Esophagus muscularis mucosa (tissue), 4 donors: ENCODE measurements at regions not wholly inside any gene's neighbourhood (a gene's known extent, or its start where the extent isn't known, plus 50 kb on each side); places are given as distances from the start of the nearest gene placed in this dataset.

ENCODE experiments used
- DNase-seq: peaks from one replicate; pipeline ENCODE4 v3.0.0-alpha.2; 2017; ENCODE audit errors: extremely low spot score
- H3K27ac ChIP-seq, 4 donors: fragments of 200-600 bp; sonication (generic); replicated peaks in 1 of 4; 1 replicate in 3 of 4; 2 replicates in 1 of 4; pipeline ENCODE4 v1.5.1; 2016 to 2019; ENCODE audit warnings: mild to moderate bottlenecking in 1 of 4
- H3K27me3 ChIP-seq, 4 donors: fragments of 200-600 bp; sonication (generic); one replicate each; pipeline versions ENCODE4 v1.5.1 to v1.6.0; 2016 to 2019
- H3K36me3 ChIP-seq, 4 donors: fragments of 200-600 bp; sonication (generic); one replicate each; pipeline ENCODE4 v1.5.1; 2016 to 2019
- H3K4me1 ChIP-seq, 4 donors: fragments of 200-600 bp; sonication (generic); one replicate each; pipeline ENCODE4 v1.5.1; 2016 to 2019
- H3K4me3 ChIP-seq, 4 donors: fragments of 200-600 bp; sonication (generic); 1 replicate in 2 of 4; 2 replicates in 2 of 4; pipeline ENCODE4 v1.5.1; 2016 to 2019; ENCODE audit warnings: mild to moderate bottlenecking in 4 of 4, moderate library complexity in 1 of 4
- H3K9me3 ChIP-seq, 4 donors: fragments of 200-600 bp; sonication (generic); 1 replicate in 3 of 4; 2 replicates in 1 of 4; pipeline ENCODE4 v1.5.1; 2016 to 2019
- EP300 ChIP-seq: sonication (generic); formaldehyde crosslinking; IDR thresholded peaks from one replicate; pipeline ENCODE4 v1.6.1; 2017; ENCODE audit warnings: antibody characterized with exemption
- POLR2A ChIP-seq: fragments of 450-650 bp; IDR thresholded peaks from one replicate; pipeline ENCODE4 v1.6.1; 2017; ENCODE audit warnings: antibody characterized with exemption, moderate library complexity, mild to moderate bottlenecking, low read depth
- POLR2AphosphoS5 ChIP-seq, 2 donors: sonication (generic); formaldehyde crosslinking; IDR thresholded peaks; one replicate each; pipeline ENCODE4 v1.6.1; 2017; ENCODE audit warnings: antibody characterized with exemption in 2 of 2
- WGBS: methylation state at CpG from one replicate; pipeline ENCODE4 v1.1.5; 2018; 5-methylcytosine and 5-hydroxymethylcytosine counted together
- intact Hi-C: fragments of 100-400 bp; cut with DNase I; formaldehyde crosslinking; loops from one replicate; pipeline ENCODE4 v1.15.1; 2023
- TF ChIP-seq, protein P1 (sequence below), 3 experiments: fragments of 200-600 bp in 2 of 3; fragments of 450-650 bp in 1 of 3; sonication (generic) in 2 of 3; IDR thresholded peaks; one replicate each; pipeline ENCODE4 v1.5.1; 2017 to 2019; ENCODE audit warnings: antibody characterized with exemption in 3 of 3, mild to moderate bottlenecking in 2 of 3, moderate library complexity in 1 of 3

DNA sequence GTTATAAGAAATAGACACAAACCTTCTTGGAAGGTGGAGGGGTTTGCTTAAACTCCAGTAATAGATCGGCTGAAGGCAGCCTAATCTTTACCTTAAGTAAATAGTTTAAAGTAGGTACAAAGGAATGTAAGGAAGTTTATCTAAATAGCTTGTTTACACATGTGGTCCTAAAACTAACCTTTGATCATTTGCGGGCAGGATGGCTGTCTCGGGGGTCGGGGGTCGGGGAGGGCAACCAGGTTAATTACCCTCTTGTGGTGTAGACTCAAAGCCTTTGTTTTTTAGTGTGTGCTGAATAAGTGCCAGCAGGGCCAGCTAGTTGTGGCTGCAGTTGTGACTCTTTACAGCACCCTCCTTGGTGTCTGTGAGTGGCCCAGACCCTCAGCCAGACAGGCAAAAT, 256.9 kb upstream of the SESN3 start:
- Histone ChIP-seq H3K27ac (no peak overlapping the region), H3K36me3 (no peaks in the 10 kb centered on the region), H3K9me3 (peaks cover 0 to 9% (median 0%) of the 10 kb centered on the region in 4 donors), H3K27me3 (no peaks in the 10 kb centered on the region), H3K4me3 (no peak overlapping the region), H3K4me1 (no peaks in the 10 kb centered on the region)
- no peak for TF ChIP-seq EP300
- TF ChIP-seq, protein P1, sequence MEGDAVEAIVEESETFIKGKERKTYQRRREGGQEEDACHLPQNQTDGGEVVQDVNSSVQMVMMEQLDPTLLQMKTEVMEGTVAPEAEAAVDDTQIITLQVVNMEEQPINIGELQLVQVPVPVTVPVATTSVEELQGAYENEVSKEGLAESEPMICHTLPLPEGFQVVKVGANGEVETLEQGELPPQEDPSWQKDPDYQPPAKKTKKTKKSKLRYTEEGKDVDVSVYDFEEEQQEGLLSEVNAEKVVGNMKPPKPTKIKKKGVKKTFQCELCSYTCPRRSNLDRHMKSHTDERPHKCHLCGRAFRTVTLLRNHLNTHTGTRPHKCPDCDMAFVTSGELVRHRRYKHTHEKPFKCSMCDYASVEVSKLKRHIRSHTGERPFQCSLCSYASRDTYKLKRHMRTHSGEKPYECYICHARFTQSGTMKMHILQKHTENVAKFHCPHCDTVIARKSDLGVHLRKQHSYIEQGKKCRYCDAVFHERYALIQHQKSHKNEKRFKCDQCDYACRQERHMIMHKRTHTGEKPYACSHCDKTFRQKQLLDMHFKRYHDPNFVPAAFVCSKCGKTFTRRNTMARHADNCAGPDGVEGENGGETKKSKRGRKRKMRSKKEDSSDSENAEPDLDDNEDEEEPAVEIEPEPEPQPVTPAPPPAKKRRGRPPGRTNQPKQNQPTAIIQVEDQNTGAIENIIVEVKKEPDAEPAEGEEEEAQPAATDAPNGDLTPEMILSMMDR (IDR thresholded peaks at IDR 0.05): no peak
- no peak for TF ChIP-seq POLR2A
- no peak for TF ChIP-seq POLR2AphosphoS5 (IDR thresholded peaks at IDR 0.05)
- 70% methylated on average over 5 of the region's 5 CpGs for WGBS
- intact Hi-C loops: no loop called here
- DNase-seq: no peak

DNA sequence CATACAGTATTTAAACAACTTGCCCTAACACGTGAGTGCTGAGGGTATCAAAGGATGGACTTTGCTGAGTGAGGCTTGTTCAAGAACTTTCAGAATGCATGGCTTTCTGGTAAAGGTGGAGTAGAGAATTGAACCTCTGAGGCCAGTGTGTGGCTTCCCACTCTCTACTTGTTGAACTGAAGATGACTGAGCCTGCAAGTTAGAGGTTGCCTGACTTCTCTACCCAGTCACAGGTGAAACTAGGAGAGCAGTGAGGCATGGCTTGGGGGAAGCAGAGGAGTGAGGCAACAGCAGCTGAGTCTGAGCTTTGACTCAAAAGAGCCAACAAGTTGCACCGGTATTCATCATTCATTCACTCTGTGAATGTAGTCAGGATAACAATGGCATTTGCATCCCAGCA, 256.4 kb upstream of the SESN3 start:
- TF ChIP-seq POLR2AphosphoS5 (IDR thresholded peaks at IDR 0.05) (no peak), POLR2A (no peak), EP300 (no peak)
- TF ChIP-seq, protein P1 (IDR thresholded peaks at IDR 0.05): no peak
- intact Hi-C loops: no loop called here
- Histone ChIP-seq H3K4me3 (no peak overlapping the region), H3K9me3 (peaks cover 0 to 9% (median 0%) of the 10 kb centered on the region in 4 donors), H3K4me1 (no peaks in the 10 kb centered on the region), H3K27me3 (no peaks in the 10 kb centered on the region), H3K27ac (no peak overlapping the region), H3K36me3 (no peaks in the 10 kb centered on the region)
- WGBS: 78% methylated on average over 2 of the region's 2 CpGs
- DNase-seq: no peak

DNA sequence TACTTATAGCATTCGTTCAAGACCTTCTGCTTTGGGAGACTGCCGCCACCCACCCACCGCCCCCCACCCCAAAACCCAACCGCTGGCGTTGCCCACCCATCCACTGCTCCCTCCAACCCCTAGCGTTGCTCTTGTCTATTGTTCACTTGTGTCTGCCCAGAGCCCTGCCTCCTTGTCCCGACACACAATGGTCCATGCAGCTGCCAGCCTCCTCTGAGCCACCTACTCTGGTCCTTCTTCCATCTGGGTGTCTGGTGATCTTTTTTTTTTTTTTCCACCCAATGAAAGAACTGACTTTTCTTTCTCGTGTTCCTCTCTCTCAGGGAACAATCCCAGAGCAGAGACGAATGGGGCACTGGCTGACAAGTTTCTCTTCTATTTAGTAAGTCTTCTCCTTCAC, 256.0 kb upstream of the SESN3 start:
- H3K27ac ChIP-seq: no peak overlapping the region
- 91% methylated on average over 8 of the region's 9 CpGs for WGBS
- no peak for DNase-seq
- H3K4me3 ChIP-seq: no peak overlapping the region
- TF ChIP-seq, protein P1 (IDR thresholded peaks at IDR 0.05): no peak
- TF ChIP-seq POLR2A (no peak), POLR2AphosphoS5 (IDR thresholded peaks at IDR 0.05) (no peak), EP300 (no peak)
- intact Hi-C loops: no loop called here
- H3K36me3 ChIP-seq: no peaks in the 10 kb centered on the region
- H3K27me3 ChIP-seq: no peaks in the 10 kb centered on the region
- peaks cover 0 to 9% (median 0%) of the 10 kb centered on the region in 4 donors for H3K9me3 ChIP-seq
- no peaks in the 10 kb centered on the region for H3K4me1 ChIP-seq

DNA sequence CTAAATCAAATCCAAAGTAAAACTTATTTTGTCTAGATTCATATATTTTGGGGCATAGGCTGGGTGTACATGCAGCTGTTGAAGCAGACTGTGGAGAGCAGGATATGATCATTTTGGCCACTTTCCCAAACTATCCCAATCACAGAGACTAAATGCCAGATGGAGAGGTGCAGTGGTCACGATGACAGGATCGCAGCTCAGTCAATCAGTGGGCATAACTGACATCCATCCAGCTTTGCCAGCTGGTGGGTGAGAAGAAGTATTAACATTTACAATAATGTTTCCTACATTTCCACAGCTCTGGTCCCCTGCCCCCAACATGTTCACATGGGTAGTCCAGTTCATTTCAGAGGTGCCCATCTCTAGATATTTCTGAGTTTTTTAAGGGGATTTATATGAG, 255.5 kb upstream of the SESN3 start:
- Histone ChIP-seq H3K27me3 (no peaks in the 10 kb centered on the region), H3K36me3 (no peaks in the 10 kb centered on the region), H3K9me3 (peaks cover 0 to 9% (median 0%) of the 10 kb centered on the region in 4 donors), H3K4me1 (no peaks in the 10 kb centered on the region), H3K27ac (no peak overlapping the region), H3K4me3 (no peak overlapping the region)
- TF ChIP-seq, protein P1 (IDR thresholded peaks at IDR 0.05): no peak
- TF ChIP-seq POLR2A: no peak
- no peak for TF ChIP-seq POLR2AphosphoS5 (IDR thresholded peaks at IDR 0.05)
- no peak for TF ChIP-seq EP300
- DNase-seq: no peak
- intact Hi-C loops: no loop called here
- WGBS: 100% methylated on average over 2 of the region's 2 CpGs
